Liver (tissue), 8 donors: ENCODE measurements at regions not wholly inside any gene's neighbourhood (a gene's known extent, or its start where the extent isn't known, plus 50 kb on each side); places are given as distances from the start of the nearest gene placed in this dataset.

Source experiments
- DNase-seq: peaks from one replicate; pipeline ENCODE4 v3.0.0-alpha.2; 2017; ENCODE audit warnings: low spot score
- H3K27ac ChIP-seq, 2 donors: one replicate each; pipeline ENCODE4 v1.7.0; 2013; ENCODE audit warnings: inconsistent platforms in 2 of 2, low read length in 2 of 2, control low read depth in 1 of 2, low read depth in 1 of 2, mild to moderate bottlenecking in 1 of 2
- H3K27me3 ChIP-seq, 4 donors: one replicate each; pipeline versions ENCODE4 v1.6.1 to v1.7.0; 2013; ENCODE audit warnings: low read length in 3 of 4, inconsistent platforms in 1 of 4, mild to moderate bottlenecking in 1 of 4, moderate library complexity in 1 of 4; ENCODE audit not compliant: control insufficient read depth in 4 of 4, insufficient read depth in 4 of 4
- H3K36me3 ChIP-seq, 4 donors: one replicate each; pipeline versions ENCODE4 v1.6.1 to v1.7.0; 2013; ENCODE audit warnings: low read length in 3 of 4, mild to moderate bottlenecking in 3 of 4, low read depth in 1 of 4, moderate library complexity in 1 of 4; ENCODE audit not compliant: control insufficient read depth in 4 of 4, insufficient read depth in 3 of 4
- H3K4me1 ChIP-seq, 4 donors: one replicate each; pipeline versions ENCODE4 v1.6.1 to v1.7.0; 2013; ENCODE audit warnings: low read length in 3 of 4, mild to moderate bottlenecking in 3 of 4, moderate library complexity in 1 of 4; ENCODE audit not compliant: control insufficient read depth in 4 of 4, insufficient read depth in 4 of 4
- H3K4me3 ChIP-seq, 3 donors: one replicate each; pipeline versions ENCODE4 v1.6.1 to v1.7.0; 2013; ENCODE audit warnings: low read length in 3 of 3, control low read depth in 1 of 3, low read depth in 1 of 3, mild to moderate bottlenecking in 1 of 3
- H3K9ac ChIP-seq, 2 donors: one replicate each; pipeline ENCODE4 v1.7.0; 2013; ENCODE audit warnings: low read length in 2 of 2, mild to moderate bottlenecking in 2 of 2, moderate library complexity in 2 of 2, control low read depth in 1 of 2, low read depth in 1 of 2
- H3K9me3 ChIP-seq, 4 donors: one replicate each; pipeline versions ENCODE4 v1.6.1 to v1.7.0; 2013; ENCODE audit warnings: low read length in 3 of 4; ENCODE audit not compliant: control insufficient read depth in 4 of 4
- ATF3 ChIP-seq: IDR thresholded peaks from 2 replicates; pipeline ENCODE4 v1.6.1; 2016; ENCODE audit warnings: antibody characterized with exemption
- FOXA1 ChIP-seq: IDR thresholded peaks from 2 replicates; pipeline ENCODE4 v1.6.1; 2016; ENCODE audit warnings: antibody characterized with exemption
- FOXA2 ChIP-seq: IDR thresholded peaks from 2 replicates; pipeline ENCODE4 v1.6.1; 2016; ENCODE audit warnings: antibody characterized with exemption
- GABPA ChIP-seq, 2 donors: IDR thresholded peaks in 1 of 2; conservative IDR thresholded peaks in 1 of 2; 2 replicates each; pipeline ENCODE4 v1.6.1; 2016; ENCODE audit warnings: antibody characterized with exemption in 2 of 2, mild to moderate bottlenecking in 1 of 2, moderate library complexity in 1 of 2
- HNF4A ChIP-seq, 2 donors: conservative IDR thresholded peaks; 2 replicates each; pipeline ENCODE4 v1.6.1; 2016; ENCODE audit warnings: antibody characterized with exemption in 2 of 2, mild to moderate bottlenecking in 2 of 2
- HNF4G ChIP-seq: IDR thresholded peaks from 2 replicates; pipeline ENCODE4 v1.6.1; 2016; ENCODE audit warnings: antibody characterized with exemption
- JUND ChIP-seq, 2 donors: IDR thresholded peaks; 2 replicates each; pipeline ENCODE4 v1.6.1; 2016; ENCODE audit warnings: antibody characterized with exemption in 2 of 2
- MAX ChIP-seq: IDR thresholded peaks from 2 replicates; pipeline ENCODE4 v1.6.1; 2016; ENCODE audit warnings: antibody characterized with exemption
- NR2F2 ChIP-seq: IDR thresholded peaks from 2 replicates; pipeline ENCODE4 v1.6.1; 2016; ENCODE audit warnings: antibody characterized with exemption
- RAD21 ChIP-seq, 2 donors: IDR thresholded peaks; 2 replicates each; pipeline ENCODE4 v1.6.1; 2016; ENCODE audit warnings: antibody characterized with exemption in 2 of 2, mild to moderate bottlenecking in 2 of 2
- RXRA ChIP-seq, 2 donors: IDR thresholded peaks; 2 replicates each; pipeline ENCODE4 v1.6.1; 2017 to 2018; ENCODE audit warnings: antibody characterized with exemption in 2 of 2, mild to moderate bottlenecking in 1 of 2
- SP1 ChIP-seq: IDR thresholded peaks from 2 replicates; pipeline ENCODE4 v1.6.1; 2018; ENCODE audit warnings: antibody characterized with exemption, mild to moderate bottlenecking
- TAF1 ChIP-seq: conservative IDR thresholded peaks from 2 replicates; pipeline ENCODE4 v1.6.1; 2016; ENCODE audit warnings: antibody characterized with exemption, mild to moderate bottlenecking
- YY1 ChIP-seq: IDR thresholded peaks from 2 replicates; pipeline ENCODE4 v1.6.1; 2016; ENCODE audit warnings: antibody characterized with exemption, mild to moderate bottlenecking
- WGBS: extraction: QIAGEN DNeasy Blood & Tissue Kit; methylation state at CpG from one replicate; pipeline ENCODE4 v1.1.7; 2013; 5-methylcytosine and 5-hydroxymethylcytosine counted together
- TF ChIP-seq, protein P1 (sequence below): IDR thresholded peaks from 2 replicates; pipeline ENCODE4 v1.6.1; 2016; ENCODE audit warnings: antibody characterized with exemption, mild to moderate bottlenecking
- TF ChIP-seq, protein P2 (sequence below): fragments of 150-350 bp; IDR thresholded peaks from 2 replicates; pipeline ENCODE4 v1.5.1; 2017; ENCODE audit warnings: improper control_type of control experiment, low read depth, low read length; ENCODE audit not compliant: missing input control
- TF ChIP-seq, protein P3 (sequence below): IDR thresholded peaks from 2 replicates; pipeline ENCODE4 v1.6.1; 2016; ENCODE audit warnings: antibody characterized with exemption
- donor health status: healthy.
- donor health status: healthy.
- donor health status: healthy.
- donor health status: healthy.
- donor health status: healthy.

- TF ChIP-seq NR2F2 (no peak), RAD21 (IDR thresholded peaks at IDR 0.05) (no peak), RXRA (IDR thresholded peaks at IDR 0.05) (no peak), HNF4G (no peak), YY1 (no peak), SP1 (no peak), HNF4A (conservative IDR thresholded peaks at IDR 0.05) (no peak), FOXA1 (no peak)
- TF ChIP-seq, protein P1, sequence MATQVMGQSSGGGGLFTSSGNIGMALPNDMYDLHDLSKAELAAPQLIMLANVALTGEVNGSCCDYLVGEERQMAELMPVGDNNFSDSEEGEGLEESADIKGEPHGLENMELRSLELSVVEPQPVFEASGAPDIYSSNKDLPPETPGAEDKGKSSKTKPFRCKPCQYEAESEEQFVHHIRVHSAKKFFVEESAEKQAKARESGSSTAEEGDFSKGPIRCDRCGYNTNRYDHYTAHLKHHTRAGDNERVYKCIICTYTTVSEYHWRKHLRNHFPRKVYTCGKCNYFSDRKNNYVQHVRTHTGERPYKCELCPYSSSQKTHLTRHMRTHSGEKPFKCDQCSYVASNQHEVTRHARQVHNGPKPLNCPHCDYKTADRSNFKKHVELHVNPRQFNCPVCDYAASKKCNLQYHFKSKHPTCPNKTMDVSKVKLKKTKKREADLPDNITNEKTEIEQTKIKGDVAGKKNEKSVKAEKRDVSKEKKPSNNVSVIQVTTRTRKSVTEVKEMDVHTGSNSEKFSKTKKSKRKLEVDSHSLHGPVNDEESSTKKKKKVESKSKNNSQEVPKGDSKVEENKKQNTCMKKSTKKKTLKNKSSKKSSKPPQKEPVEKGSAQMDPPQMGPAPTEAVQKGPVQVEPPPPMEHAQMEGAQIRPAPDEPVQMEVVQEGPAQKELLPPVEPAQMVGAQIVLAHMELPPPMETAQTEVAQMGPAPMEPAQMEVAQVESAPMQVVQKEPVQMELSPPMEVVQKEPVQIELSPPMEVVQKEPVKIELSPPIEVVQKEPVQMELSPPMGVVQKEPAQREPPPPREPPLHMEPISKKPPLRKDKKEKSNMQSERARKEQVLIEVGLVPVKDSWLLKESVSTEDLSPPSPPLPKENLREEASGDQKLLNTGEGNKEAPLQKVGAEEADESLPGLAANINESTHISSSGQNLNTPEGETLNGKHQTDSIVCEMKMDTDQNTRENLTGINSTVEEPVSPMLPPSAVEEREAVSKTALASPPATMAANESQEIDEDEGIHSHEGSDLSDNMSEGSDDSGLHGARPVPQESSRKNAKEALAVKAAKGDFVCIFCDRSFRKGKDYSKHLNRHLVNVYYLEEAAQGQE, result no peak
- TF ChIP-seq, protein P2, sequence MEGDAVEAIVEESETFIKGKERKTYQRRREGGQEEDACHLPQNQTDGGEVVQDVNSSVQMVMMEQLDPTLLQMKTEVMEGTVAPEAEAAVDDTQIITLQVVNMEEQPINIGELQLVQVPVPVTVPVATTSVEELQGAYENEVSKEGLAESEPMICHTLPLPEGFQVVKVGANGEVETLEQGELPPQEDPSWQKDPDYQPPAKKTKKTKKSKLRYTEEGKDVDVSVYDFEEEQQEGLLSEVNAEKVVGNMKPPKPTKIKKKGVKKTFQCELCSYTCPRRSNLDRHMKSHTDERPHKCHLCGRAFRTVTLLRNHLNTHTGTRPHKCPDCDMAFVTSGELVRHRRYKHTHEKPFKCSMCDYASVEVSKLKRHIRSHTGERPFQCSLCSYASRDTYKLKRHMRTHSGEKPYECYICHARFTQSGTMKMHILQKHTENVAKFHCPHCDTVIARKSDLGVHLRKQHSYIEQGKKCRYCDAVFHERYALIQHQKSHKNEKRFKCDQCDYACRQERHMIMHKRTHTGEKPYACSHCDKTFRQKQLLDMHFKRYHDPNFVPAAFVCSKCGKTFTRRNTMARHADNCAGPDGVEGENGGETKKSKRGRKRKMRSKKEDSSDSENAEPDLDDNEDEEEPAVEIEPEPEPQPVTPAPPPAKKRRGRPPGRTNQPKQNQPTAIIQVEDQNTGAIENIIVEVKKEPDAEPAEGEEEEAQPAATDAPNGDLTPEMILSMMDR, result no peak
- no peaks in the 10 kb centered on the region for H3K36me3 ChIP-seq
- H3K27me3 ChIP-seq, result no peaks in the 10 kb centered on the region
- no peaks in the 10 kb centered on the region for H3K4me1 ChIP-seq
- H3K9ac ChIP-seq, result no peak overlapping the region
- H3K27ac ChIP-seq, result no peak overlapping the region
- WGBS, result 52% methylated on average over 3 of the region's 3 CpGs
- no peak overlapping the region for H3K4me3 ChIP-seq
- no peaks in the 10 kb centered on the region for H3K9me3 ChIP-seq
- no peak for DNase-seq
Measured at GRCh38 chr11:21785351-21785750, 407.5 kb upstream of the ANO5 start.

DNA sequence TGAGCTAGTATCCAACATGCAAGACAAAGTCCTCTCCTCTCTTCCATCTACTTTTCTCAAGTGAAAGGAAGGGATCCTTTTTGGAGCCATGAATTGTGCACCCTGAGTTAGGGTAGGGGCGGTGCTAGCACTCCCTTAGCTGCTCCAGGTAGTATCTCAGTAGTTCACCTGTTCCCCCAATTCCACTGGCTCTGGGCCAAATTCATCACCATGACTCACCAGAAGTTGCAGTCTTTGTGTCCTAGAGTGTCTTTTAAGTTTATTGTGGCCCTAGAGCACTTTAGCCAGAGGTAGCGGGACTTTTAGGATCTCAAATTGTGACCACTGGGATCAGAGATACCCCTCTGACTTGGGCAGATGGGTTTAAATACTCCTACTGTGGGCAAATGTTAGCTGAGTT is 398.6 kb upstream of the ANO5 start:
- H3K27ac ChIP-seq, result no peak overlapping the region
- 84% methylated on average over 2 of the region's 2 CpGs for WGBS

More for the DNA sequence above, 398.6 kb upstream of the ANO5 start:
- no peak for DNase-seq
- H3K9ac ChIP-seq, result no peak overlapping the region
- no peaks in the 10 kb centered on the region for H3K27me3 ChIP-seq
- no peaks in the 10 kb centered on the region for H3K4me1 ChIP-seq
- H3K9me3 ChIP-seq, result peaks cover 0 to 2% (median 0%) of the 10 kb centered on the region in 4 donors
- TF ChIP-seq TAF1, result no peak
- TF ChIP-seq FOXA2, result no peak
- no peak for TF ChIP-seq SP1
- TF ChIP-seq RXRA (IDR thresholded peaks at IDR 0.05), result no peak
- no peak for TF ChIP-seq ATF3
- TF ChIP-seq JUND (IDR thresholded peaks at IDR 0.05), result no peak
- TF ChIP-seq HNF4A (conservative IDR thresholded peaks at IDR 0.05), result no peak
- no peak for TF ChIP-seq MAX
- no peak for TF ChIP-seq GABPA (IDR thresholded peaks at IDR 0.05 in 1 of 2, conservative IDR thresholded peaks at IDR 0.05 in 1 of 2)
- TF ChIP-seq, protein P3, sequence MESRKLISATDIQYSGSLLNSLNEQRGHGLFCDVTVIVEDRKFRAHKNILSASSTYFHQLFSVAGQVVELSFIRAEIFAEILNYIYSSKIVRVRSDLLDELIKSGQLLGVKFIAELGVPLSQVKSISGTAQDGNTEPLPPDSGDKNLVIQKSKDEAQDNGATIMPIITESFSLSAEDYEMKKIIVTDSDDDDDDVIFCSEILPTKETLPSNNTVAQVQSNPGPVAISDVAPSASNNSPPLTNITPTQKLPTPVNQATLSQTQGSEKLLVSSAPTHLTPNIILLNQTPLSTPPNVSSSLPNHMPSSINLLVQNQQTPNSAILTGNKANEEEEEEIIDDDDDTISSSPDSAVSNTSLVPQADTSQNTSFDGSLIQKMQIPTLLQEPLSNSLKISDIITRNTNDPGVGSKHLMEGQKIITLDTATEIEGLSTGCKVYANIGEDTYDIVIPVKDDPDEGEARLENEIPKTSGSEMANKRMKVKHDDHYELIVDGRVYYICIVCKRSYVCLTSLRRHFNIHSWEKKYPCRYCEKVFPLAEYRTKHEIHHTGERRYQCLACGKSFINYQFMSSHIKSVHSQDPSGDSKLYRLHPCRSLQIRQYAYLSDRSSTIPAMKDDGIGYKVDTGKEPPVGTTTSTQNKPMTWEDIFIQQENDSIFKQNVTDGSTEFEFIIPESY, result no peak
- TF ChIP-seq NR2F2, result no peak
- no peaks in the 10 kb centered on the region for H3K36me3 ChIP-seq
- no peak overlapping the region for H3K4me3 ChIP-seq
